ENCODE measurements at regions not wholly inside any gene's neighbourhood (a gene's known extent, or its start where the extent isn't known, plus 50 kb on each side); places are given as distances from the start of the nearest gene placed in this dataset.

DNA sequence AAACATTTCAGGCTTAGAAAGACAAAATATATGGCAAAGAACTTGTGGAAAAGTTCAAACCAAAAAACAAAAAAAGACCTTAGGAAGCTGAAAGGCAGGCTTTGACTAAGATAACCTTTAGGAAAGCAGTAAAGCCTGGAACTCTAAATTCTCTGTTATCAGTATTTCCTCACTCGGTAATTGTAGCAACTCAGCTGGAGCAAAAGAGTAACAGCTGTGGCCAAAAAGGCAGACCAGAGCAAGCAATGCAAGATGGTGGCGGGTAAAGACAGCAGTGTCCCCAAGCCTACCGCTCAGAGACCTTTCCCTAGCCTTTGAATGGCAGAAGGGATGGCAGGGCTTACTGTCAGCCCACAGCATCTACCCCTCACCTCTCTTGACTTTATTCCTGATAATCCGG lies 63.1 kb upstream of the KLHL13 start:
- H3K36me3 ChIP-seq (ENCODE audit: insufficient read depth): no peaks in the 10 kb centered on the region
- TF ChIP-seq, protein P1, sequence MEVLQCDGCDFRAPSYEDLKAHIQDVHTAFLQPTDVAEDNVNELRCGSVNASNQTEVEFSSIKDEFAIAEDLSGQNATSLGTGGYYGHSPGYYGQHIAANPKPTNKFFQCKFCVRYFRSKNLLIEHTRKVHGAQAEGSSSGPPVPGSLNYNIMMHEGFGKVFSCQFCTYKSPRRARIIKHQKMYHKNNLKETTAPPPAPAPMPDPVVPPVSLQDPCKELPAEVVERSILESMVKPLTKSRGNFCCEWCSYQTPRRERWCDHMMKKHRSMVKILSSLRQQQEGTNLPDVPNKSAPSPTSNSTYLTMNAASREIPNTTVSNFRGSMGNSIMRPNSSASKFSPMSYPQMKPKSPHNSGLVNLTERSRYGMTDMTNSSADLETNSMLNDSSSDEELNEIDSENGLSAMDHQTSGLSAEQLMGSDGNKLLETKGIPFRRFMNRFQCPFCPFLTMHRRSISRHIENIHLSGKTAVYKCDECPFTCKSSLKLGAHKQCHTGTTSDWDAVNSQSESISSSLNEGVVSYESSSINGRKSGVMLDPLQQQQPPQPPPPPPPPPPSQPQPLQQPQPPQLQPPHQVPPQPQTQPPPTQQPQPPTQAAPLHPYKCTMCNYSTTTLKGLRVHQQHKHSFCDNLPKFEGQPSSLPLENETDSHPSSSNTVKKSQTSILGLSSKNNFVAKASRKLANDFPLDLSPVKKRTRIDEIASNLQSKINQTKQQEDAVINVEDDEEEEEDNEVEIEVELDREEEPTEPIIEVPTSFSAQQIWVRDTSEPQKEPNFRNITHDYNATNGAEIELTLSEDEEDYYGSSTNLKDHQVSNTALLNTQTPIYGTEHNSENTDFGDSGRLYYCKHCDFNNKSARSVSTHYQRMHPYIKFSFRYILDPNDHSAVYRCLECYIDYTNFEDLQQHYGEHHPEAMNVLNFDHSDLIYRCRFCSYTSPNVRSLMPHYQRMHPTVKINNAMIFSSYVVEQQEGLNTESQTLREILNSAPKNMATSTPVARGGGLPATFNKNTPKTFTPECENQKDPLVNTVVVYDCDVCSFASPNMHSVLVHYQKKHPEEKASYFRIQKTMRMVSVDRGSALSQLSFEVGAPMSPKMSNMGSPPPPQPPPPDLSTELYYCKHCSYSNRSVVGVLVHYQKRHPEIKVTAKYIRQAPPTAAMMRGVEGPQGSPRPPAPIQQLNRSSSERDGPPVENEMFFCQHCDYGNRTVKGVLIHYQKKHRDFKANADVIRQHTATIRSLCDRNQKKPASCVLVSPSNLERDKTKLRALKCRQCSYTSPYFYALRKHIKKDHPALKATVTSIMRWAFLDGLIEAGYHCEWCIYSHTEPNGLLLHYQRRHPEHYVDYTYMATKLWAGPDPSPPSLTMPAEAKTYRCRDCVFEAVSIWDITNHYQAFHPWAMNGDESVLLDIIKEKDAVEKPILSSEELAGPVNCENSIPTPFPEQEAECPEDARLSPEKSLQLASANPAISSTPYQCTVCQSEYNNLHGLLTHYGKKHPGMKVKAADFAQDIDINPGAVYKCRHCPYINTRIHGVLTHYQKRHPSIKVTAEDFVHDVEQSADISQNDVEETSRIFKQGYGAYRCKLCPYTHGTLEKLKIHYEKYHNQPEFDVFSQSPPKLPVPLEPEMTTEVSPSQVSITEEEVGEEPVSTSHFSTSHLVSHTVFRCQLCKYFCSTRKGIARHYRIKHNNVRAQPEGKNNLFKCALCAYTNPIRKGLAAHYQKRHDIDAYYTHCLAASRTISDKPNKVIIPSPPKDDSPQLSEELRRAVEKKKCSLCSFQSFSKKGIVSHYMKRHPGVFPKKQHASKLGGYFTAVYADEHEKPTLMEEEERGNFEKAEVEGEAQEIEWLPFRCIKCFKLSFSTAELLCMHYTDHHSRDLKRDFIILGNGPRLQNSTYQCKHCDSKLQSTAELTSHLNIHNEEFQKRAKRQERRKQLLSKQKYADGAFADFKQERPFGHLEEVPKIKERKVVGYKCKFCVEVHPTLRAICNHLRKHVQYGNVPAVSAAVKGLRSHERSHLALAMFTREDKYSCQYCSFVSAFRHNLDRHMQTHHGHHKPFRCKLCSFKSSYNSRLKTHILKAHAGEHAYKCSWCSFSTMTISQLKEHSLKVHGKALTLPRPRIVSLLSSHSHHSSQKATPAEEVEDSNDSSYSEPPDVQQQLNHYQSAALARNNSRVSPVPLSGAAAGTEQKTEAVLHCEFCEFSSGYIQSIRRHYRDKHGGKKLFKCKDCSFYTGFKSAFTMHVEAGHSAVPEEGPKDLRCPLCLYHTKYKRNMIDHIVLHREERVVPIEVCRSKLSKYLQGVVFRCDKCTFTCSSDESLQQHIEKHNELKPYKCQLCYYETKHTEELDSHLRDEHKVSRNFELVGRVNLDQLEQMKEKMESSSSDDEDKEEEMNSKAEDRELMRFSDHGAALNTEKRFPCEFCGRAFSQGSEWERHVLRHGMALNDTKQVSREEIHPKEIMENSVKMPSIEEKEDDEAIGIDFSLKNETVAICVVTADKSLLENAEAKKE (CRISPR knock-in tag; IDR thresholded peaks at IDR 0.05): no peak
- no peak for TF ChIP-seq STAT1 (IDR thresholded peaks at IDR 0.05; ENCODE audit: unreplicated experiment)
- no peak for TF ChIP-seq ZNF331 (CRISPR knock-in tag; IDR thresholded peaks at IDR 0.05; ENCODE audit: low read depth)
- no peak for TF ChIP-seq CREB1 (CRISPR knock-in tag; IDR thresholded peaks at IDR 0.05; ENCODE audit: low read depth)
- no peaks in the 10 kb centered on the region for H3F3A ChIP-seq (replicated peaks; ENCODE audit: low read depth)
- no peak for DNase-seq (ENCODE audit: low spot score)
- no peak overlapping the region; the same call in 1 of the 2 replicates for H3K4me2 ChIP-seq
- peaks cover 10% of the 10 kb centered on the region; the same call in 1 of the 2 replicates for H3K4me1 ChIP-seq (ENCODE audit: insufficient read depth)
- Mint-ChIP-seq H3K27ac (peak overlapping the region; percentile 27; the same call in 1 of the 2 replicates), H3K36me3 (ENCODE audit: low read depth) (no peaks in the 10 kb centered on the region), H3K9me3 (no peaks in the 10 kb centered on the region), H3K4me3 (no peak overlapping the region), H3K27me3 (ENCODE audit: insufficient read depth, low read depth, poor library complexity) (peaks cover 3% of the 10 kb centered on the region), H3K4me1 (peaks cover 26% of the 10 kb centered on the region)
- H4K20me1 ChIP-seq (replicated peaks; ENCODE audit: insufficient read depth): no peaks in the 10 kb centered on the region
- peak overlapping the region; percentile 85; the same call in 1 of the 2 replicates for H2AFZ ChIP-seq
- H3K27ac ChIP-seq (ENCODE audit: low read depth): no peak overlapping the region
- H3K9me2 ChIP-seq (ENCODE audit: insufficient read depth): no peaks in the 10 kb centered on the region
- ATAC-seq: no peak
- H3K27me3 ChIP-seq (ENCODE audit: insufficient read depth): no peaks in the 10 kb centered on the region
- no peaks in the 10 kb centered on the region for H3K79me2 ChIP-seq (replicated peaks; ENCODE audit: insufficient read depth)
- no peak overlapping the region for H3K4me3 ChIP-seq

DNA sequence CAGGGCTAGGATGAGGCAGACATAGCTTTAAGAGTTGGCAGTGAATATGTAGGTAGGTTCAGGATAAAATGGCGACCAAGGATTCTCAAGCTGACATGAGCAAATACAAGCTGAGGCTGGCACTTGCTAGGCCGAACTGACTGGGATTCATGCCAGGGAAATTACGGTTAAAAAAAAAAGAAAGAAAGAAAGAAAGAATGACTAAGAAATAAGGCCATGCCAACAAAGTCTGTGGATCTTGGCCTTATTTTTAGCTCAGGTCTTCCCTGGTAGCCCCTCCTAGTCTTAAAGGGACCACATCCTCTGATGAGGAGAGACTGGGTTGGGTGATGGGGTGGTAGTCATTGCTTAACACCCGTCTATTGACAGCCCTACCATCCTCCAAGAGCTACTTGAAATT lies 64.4 kb upstream of the KLHL13 start:
- H3K4me3 ChIP-seq: no peak overlapping the region
- no peak overlapping the region for H3K27ac ChIP-seq (ENCODE audit: low read depth)
- no peaks in the 10 kb centered on the region for H4K20me1 ChIP-seq (replicated peaks; ENCODE audit: insufficient read depth)
- ATAC-seq (no peak), DNase-seq (ENCODE audit: low spot score) (no peak)
- peaks cover 10% of the 10 kb centered on the region; the same call in 1 of the 2 replicates for H3K4me1 ChIP-seq (ENCODE audit: insufficient read depth)
- Mint-ChIP-seq H3K4me3 (no peak overlapping the region), H3K27ac (no peak overlapping the region), H3K9me3 (no peaks in the 10 kb centered on the region), H3K36me3 (ENCODE audit: low read depth) (no peaks in the 10 kb centered on the region), H3K27me3 (ENCODE audit: insufficient read depth, low read depth, poor library complexity) (peaks cover 3% of the 10 kb centered on the region), H3K4me1 (peaks cover 26% of the 10 kb centered on the region)
- no peaks in the 10 kb centered on the region for H3K79me2 ChIP-seq (replicated peaks; ENCODE audit: insufficient read depth)
- no peak overlapping the region for H2AFZ ChIP-seq
- H3K36me3 ChIP-seq (ENCODE audit: insufficient read depth): no peaks in the 10 kb centered on the region
- H3F3A ChIP-seq (replicated peaks; ENCODE audit: low read depth): no peaks in the 10 kb centered on the region
- H3K9me2 ChIP-seq (ENCODE audit: insufficient read depth): no peaks in the 10 kb centered on the region
- TF ChIP-seq EZH2 (IDR thresholded peaks at IDR 0.05; ENCODE audit: low read depth, unreplicated experiment): no peak
- TF ChIP-seq ZNF114 (CRISPR knock-in tag; IDR thresholded peaks at IDR 0.05): no peak
- TF ChIP-seq, protein P2, sequence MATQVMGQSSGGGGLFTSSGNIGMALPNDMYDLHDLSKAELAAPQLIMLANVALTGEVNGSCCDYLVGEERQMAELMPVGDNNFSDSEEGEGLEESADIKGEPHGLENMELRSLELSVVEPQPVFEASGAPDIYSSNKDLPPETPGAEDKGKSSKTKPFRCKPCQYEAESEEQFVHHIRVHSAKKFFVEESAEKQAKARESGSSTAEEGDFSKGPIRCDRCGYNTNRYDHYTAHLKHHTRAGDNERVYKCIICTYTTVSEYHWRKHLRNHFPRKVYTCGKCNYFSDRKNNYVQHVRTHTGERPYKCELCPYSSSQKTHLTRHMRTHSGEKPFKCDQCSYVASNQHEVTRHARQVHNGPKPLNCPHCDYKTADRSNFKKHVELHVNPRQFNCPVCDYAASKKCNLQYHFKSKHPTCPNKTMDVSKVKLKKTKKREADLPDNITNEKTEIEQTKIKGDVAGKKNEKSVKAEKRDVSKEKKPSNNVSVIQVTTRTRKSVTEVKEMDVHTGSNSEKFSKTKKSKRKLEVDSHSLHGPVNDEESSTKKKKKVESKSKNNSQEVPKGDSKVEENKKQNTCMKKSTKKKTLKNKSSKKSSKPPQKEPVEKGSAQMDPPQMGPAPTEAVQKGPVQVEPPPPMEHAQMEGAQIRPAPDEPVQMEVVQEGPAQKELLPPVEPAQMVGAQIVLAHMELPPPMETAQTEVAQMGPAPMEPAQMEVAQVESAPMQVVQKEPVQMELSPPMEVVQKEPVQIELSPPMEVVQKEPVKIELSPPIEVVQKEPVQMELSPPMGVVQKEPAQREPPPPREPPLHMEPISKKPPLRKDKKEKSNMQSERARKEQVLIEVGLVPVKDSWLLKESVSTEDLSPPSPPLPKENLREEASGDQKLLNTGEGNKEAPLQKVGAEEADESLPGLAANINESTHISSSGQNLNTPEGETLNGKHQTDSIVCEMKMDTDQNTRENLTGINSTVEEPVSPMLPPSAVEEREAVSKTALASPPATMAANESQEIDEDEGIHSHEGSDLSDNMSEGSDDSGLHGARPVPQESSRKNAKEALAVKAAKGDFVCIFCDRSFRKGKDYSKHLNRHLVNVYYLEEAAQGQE (IDR thresholded peaks at IDR 0.05; ENCODE audit: unreplicated experiment): no peak
- no peak for TF ChIP-seq STAT1 (IDR thresholded peaks at IDR 0.05; ENCODE audit: unreplicated experiment)
- no peak for TF ChIP-seq JUNB (IDR thresholded peaks at IDR 0.05; ENCODE audit: unreplicated experiment)
- no peak for TF ChIP-seq CREB1 (CRISPR knock-in tag; IDR thresholded peaks at IDR 0.05; ENCODE audit: low read depth)
- H3K27me3 ChIP-seq (ENCODE audit: insufficient read depth): no peaks in the 10 kb centered on the region
- H3K4me2 ChIP-seq: no peak overlapping the region

Data from GM23338 (cell line).